ENCODE measurements at regions not wholly inside any gene's neighbourhood (a gene's known extent, or its start where the extent isn't known, plus 50 kb on each side); places are given as distances from the start of the nearest gene placed in this dataset.

GRCh38 chr6:54028170-54028569, 83.1 kb upstream of the MLIP start:
- peaks cover 12% of the 10 kb centered on the region for H3K4me1 Mint-ChIP-seq
- DNase-seq (ENCODE audit: low spot score in 2 of 2, unreplicated experiment in 2 of 2) = no peak
- no peaks in the 10 kb centered on the region for H3K36me3 Mint-ChIP-seq
- H3K9me3 Mint-ChIP-seq = no peaks in the 10 kb centered on the region
- no peak overlapping the region for H3K4me3 Mint-ChIP-seq
- TF ChIP-seq, protein P1, sequence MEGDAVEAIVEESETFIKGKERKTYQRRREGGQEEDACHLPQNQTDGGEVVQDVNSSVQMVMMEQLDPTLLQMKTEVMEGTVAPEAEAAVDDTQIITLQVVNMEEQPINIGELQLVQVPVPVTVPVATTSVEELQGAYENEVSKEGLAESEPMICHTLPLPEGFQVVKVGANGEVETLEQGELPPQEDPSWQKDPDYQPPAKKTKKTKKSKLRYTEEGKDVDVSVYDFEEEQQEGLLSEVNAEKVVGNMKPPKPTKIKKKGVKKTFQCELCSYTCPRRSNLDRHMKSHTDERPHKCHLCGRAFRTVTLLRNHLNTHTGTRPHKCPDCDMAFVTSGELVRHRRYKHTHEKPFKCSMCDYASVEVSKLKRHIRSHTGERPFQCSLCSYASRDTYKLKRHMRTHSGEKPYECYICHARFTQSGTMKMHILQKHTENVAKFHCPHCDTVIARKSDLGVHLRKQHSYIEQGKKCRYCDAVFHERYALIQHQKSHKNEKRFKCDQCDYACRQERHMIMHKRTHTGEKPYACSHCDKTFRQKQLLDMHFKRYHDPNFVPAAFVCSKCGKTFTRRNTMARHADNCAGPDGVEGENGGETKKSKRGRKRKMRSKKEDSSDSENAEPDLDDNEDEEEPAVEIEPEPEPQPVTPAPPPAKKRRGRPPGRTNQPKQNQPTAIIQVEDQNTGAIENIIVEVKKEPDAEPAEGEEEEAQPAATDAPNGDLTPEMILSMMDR (IDR thresholded peaks at IDR 0.05; ENCODE audit: unreplicated experiment) = no peak
- no peak overlapping the region for H3K27ac Mint-ChIP-seq
- peaks cover 2% of the 10 kb centered on the region for H3K27me3 Mint-ChIP-seq (ENCODE audit: low read depth)

DNA sequence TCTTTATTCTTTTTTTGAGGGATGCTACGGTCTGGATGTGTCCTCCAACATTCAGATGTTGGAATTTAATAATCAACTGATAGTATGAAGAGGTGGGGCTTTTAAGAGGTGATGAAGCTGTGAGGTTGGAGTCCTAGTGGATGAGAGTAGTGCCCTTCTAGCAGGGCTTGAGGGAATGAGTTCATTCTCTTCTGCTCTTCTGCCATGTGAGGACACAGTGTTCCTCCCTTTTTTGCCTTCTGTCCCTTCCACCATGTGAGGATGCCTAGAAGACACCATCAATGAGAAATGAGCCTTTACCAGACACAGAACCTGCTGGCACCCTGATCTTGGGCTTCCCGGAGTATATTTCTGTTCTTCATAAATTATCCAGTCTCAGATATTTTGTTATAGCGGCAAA, 82.1 kb upstream of the MLIP start:
- no peaks in the 10 kb centered on the region for H3K36me3 Mint-ChIP-seq
- H3K27ac Mint-ChIP-seq = no peak overlapping the region
- no peaks in the 10 kb centered on the region for H3K9me3 Mint-ChIP-seq
- H3K27me3 Mint-ChIP-seq (ENCODE audit: low read depth) = peaks cover 2% of the 10 kb centered on the region
- TF ChIP-seq, protein P1 (IDR thresholded peaks at IDR 0.05; ENCODE audit: unreplicated experiment) = no peak
- peaks cover 12% of the 10 kb centered on the region for H3K4me1 Mint-ChIP-seq
- no peak overlapping the region for H3K4me3 Mint-ChIP-seq
- no peak for DNase-seq (ENCODE audit: low spot score in 2 of 2, unreplicated experiment in 2 of 2)

DNA sequence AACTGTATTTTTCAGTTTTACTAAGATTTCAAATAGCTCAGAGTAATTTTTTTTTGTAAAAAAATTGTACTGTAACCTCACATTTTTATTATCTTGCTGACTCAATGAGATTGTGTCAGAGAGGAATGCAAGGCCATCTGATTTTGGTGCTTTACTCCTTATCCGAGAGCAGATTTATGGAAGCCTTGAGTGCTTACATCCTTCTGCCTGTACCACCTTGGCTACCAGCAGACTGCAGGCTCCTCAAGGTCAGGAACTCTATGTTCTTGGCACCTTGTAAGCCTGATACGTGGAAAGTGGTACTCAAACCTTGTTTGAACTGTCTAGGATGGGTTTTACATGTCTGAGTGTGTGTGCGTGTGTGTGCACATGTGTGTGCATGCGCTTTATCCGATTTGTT, 80.1 kb upstream of the MLIP start:
- H3K4me3 Mint-ChIP-seq = no peak overlapping the region
- peaks cover 12% of the 10 kb centered on the region for H3K4me1 Mint-ChIP-seq
- TF ChIP-seq, protein P1 (IDR thresholded peaks at IDR 0.05; ENCODE audit: unreplicated experiment) = no peak
- H3K27me3 Mint-ChIP-seq (ENCODE audit: low read depth) = peaks cover 2% of the 10 kb centered on the region
- H3K36me3 Mint-ChIP-seq = no peaks in the 10 kb centered on the region
- H3K9me3 Mint-ChIP-seq = no peaks in the 10 kb centered on the region
- DNase-seq (ENCODE audit: low spot score in 2 of 2, unreplicated experiment in 2 of 2) = no peak
- H3K27ac Mint-ChIP-seq = no peak overlapping the region

DNA sequence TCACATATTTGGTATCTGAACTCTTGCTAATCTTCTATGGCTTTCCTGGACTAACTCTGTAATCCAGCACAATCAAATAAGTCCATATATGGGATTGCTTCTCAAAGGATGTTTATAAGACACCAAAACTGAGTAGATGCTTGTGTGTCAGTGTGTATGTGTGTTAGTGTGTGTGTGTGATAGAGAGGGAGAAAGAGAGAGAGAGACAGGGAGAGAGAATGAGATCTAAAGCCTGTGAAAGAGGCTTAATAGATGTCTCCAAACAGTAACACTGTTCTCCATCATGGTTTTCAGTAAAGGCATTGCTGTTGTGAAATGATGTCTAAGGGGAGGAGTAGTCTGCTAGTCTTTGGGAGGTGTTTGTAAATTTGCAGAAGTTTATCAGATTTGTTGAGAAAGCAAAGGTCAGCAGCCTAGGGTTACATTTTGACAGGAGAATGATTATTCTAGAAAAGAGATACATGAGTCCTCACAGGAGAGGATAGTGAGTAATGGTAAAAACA, 73.9 kb upstream of the MLIP start:
- H3K4me1 Mint-ChIP-seq = no peaks in the 10 kb centered on the region
- H3K27me3 Mint-ChIP-seq (ENCODE audit: low read depth) = peaks cover 9% of the 10 kb centered on the region
- DNase-seq (ENCODE audit: low spot score in 2 of 2, unreplicated experiment in 2 of 2) = no peak
- TF ChIP-seq, protein P1 (IDR thresholded peaks at IDR 0.05; ENCODE audit: unreplicated experiment) = no peak
- H3K4me3 Mint-ChIP-seq = no peak overlapping the region
- H3K27ac Mint-ChIP-seq = no peak overlapping the region
- H3K9me3 Mint-ChIP-seq = peaks cover 4% of the 10 kb centered on the region
- no peaks in the 10 kb centered on the region for H3K36me3 Mint-ChIP-seq

DNA sequence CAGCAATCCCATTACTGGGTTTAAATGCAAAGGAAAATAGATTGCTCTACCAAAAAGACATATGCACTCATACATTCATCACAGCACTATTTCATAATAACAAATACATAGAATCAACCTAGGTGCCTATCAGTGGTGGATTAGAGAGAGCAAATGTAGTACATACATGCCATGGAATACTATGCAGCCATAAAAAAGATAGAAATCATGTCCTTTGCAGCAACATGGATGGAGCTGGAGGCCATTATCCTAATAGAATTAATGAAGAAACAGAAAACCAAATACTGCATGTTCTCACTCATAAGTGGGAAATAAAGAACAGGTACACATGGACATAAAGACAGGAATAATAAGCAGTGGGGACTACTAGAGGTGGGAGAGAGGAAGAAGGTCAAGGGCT, 70.7 kb upstream of the MLIP start:
- TF ChIP-seq, protein P1 (IDR thresholded peaks at IDR 0.05; ENCODE audit: unreplicated experiment) = no peak
- Mint-ChIP-seq H3K4me1 (no peaks in the 10 kb centered on the region), H3K27me3 (ENCODE audit: low read depth) (peaks cover 9% of the 10 kb centered on the region)

DNA sequence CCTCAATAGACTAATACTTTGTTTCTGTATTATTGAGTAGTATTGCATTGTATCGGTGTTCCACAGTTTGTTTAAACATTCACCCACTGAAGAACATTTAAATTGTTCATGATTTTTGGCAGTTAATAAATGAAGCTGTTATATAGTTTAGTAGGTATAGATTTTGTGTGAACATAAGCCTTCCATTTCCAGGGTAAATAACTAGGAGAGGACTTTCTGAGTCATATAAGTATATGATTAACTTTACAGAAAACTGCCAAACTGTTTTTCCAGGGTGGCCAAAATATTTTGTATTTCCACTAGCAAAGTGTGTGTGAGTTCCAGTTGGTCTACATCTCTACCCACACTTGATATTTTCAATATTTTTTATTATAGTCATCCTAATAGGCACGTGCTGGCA, 70.0 kb upstream of the MLIP start:
- no peaks in the 10 kb centered on the region for H3K4me1 Mint-ChIP-seq
- no peak overlapping the region for H3K27ac Mint-ChIP-seq
- no peak overlapping the region for H3K4me3 Mint-ChIP-seq
- no peaks in the 10 kb centered on the region for H3K36me3 Mint-ChIP-seq
- H3K27me3 Mint-ChIP-seq (ENCODE audit: low read depth) = peaks cover 9% of the 10 kb centered on the region
- TF ChIP-seq, protein P1 (IDR thresholded peaks at IDR 0.05; ENCODE audit: unreplicated experiment) = no peak
- peaks cover 4% of the 10 kb centered on the region for H3K9me3 Mint-ChIP-seq
- DNase-seq (ENCODE audit: low spot score in 2 of 2, unreplicated experiment in 2 of 2) = no peak

More for the DNA sequence above, 70.7 kb upstream of the MLIP start:
- Mint-ChIP-seq H3K36me3 (no peaks in the 10 kb centered on the region), H3K4me3 (no peak overlapping the region), H3K27ac (no peak overlapping the region), H3K9me3 (peaks cover 4% of the 10 kb centered on the region)
- no peak for DNase-seq (ENCODE audit: low spot score in 2 of 2, unreplicated experiment in 2 of 2)
